WERI-Rb-1 (cell line): ENCODE measurements at regions not wholly inside any gene's neighbourhood (a gene's known extent, or its start where the extent isn't known, plus 50 kb on each side); places are given as distances from the start of the nearest gene placed in this dataset.

ENCODE experiments used
- DNase-seq: peaks from one replicate; pipeline ENCODE4 v3.0.0-alpha.2; 2020
- H3K27ac ChIP-seq: fragments of 250-450 bp; sonication (Bioruptor Pico); 2 replicates; pipeline ENCODE4 v1.5.1; 2020; ENCODE audit warnings: mild to moderate bottlenecking, moderate library complexity
- H3K27me3 ChIP-seq: fragments of 250-450 bp; sonication (Bioruptor Pico); 2 replicates; pipeline ENCODE4 v1.5.1; 2021; ENCODE audit warnings: mild to moderate bottlenecking, low read depth, moderate library complexity; ENCODE audit not compliant: insufficient read depth, severe bottlenecking
- H3K36me3 ChIP-seq: fragments of 250-450 bp; sonication (Bioruptor Pico); 2 replicates; pipeline ENCODE4 v1.5.1; 2020; ENCODE audit warnings: mild to moderate bottlenecking, moderate library complexity
- H3K4me3 ChIP-seq: 2 replicates; pipeline ENCODE4 v1.5.1; 2011; ENCODE audit warnings: low read depth, mild to moderate bottlenecking, control low read depth, low read length
- H3K9me3 ChIP-seq: fragments of 250-450 bp; sonication (Bioruptor Pico); 2 replicates; pipeline ENCODE4 v1.5.1; 2021; ENCODE audit warnings: mild to moderate bottlenecking, moderate library complexity; ENCODE audit not compliant: severe bottlenecking
- TF ChIP-seq, protein P1 (sequence below): IDR thresholded peaks from 2 replicates; pipeline ENCODE4 v1.5.1; 2011; ENCODE audit warnings: low read depth, mild to moderate bottlenecking, control low read depth, inconsistent platforms, low read length

DNA sequence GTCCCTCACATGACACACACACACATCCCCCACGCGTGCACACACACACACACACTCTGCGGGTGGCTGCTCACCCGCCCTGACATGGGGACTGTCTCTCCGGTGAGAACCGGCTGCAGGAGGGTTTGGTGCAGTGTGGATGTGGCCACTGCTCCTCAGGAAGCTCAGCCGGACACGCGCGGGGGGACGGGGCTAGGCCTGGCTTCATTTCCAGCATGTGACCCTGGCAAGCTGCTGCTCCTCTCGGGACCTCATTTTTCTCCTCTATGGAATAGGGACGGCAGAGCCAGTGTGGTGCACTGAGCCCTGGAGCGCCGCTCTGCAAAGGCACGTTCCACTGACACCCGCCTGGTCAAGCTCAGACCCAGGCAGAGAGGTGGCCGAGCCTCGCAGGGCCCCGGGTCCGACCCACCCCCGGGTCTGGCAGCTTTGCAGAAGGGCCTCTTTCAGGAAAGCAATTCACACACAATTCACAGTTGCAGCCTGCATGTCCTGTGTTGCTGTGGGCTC lies 56.8 kb upstream of the SLCO4A1 start:
- TF ChIP-seq, protein P1, sequence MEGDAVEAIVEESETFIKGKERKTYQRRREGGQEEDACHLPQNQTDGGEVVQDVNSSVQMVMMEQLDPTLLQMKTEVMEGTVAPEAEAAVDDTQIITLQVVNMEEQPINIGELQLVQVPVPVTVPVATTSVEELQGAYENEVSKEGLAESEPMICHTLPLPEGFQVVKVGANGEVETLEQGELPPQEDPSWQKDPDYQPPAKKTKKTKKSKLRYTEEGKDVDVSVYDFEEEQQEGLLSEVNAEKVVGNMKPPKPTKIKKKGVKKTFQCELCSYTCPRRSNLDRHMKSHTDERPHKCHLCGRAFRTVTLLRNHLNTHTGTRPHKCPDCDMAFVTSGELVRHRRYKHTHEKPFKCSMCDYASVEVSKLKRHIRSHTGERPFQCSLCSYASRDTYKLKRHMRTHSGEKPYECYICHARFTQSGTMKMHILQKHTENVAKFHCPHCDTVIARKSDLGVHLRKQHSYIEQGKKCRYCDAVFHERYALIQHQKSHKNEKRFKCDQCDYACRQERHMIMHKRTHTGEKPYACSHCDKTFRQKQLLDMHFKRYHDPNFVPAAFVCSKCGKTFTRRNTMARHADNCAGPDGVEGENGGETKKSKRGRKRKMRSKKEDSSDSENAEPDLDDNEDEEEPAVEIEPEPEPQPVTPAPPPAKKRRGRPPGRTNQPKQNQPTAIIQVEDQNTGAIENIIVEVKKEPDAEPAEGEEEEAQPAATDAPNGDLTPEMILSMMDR: no peak
- Histone ChIP-seq H3K4me3 (no peak overlapping the region), H3K27ac (no peak overlapping the region), H3K27me3 (no peaks in the 10 kb centered on the region), H3K36me3 (no peaks in the 10 kb centered on the region), H3K9me3 (no peaks in the 10 kb centered on the region)
- DNase-seq: no peak

DNA sequence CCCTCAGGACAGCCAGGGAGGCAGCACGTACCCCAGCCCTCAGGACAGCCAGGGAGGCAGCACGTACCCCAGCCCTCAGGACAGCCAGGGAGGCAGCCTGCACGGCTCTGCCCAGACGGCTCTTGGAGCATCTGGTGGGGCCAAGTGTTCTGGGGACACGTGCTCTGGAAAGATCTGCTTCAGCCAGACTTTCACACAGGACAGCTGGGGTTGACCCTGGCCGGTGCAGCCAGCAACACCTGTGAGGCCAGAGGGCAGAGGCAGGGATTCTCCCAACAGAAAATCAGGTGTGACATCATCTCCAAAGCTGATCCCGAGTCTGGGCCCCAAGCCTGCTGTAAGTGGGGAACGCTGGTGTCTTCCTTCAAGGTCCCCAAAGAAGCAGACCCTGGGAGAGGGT lies 55.5 kb upstream of the SLCO4A1 start:
- Histone ChIP-seq H3K9me3 (no peaks in the 10 kb centered on the region), H3K27me3 (no peaks in the 10 kb centered on the region), H3K27ac (no peak overlapping the region), H3K36me3 (no peaks in the 10 kb centered on the region), H3K4me3 (no peak overlapping the region)
- TF ChIP-seq, protein P1: no peak
- peak; percentile 64 for DNase-seq

DNA sequence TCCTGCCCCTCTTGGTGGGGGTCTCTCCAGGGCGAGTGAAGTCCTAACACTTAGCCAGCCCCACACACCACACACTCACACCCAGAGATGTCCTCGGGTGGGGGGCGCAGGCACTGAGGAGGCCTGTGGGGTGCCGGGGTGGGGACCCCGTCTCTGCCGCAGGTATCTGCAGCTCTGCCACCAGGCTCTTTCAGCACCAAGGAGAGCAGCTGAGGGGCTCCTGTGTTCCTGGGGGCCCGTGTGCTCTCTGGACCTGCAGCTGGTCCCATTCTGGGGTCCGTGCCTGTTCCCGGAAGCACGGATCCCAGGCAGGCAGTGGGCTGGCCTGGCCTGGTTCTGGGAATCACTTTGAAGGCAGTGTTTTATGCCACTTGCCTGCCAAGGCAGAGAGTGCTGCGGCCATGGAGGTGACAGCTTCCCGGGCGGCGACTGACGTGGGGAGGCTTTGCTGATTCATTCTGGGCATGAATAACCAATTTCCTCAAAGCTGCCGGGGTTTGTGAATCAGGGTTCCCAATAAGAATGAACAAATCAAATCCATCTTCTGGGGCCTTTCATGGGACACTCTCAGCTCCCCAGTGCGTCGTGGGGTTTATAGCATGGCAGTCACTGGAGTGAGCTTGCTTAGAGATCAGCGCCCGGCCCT lies 54.4 kb upstream of the SLCO4A1 start:
- H3K36me3 ChIP-seq: no peaks in the 10 kb centered on the region
- H3K4me3 ChIP-seq: no peak overlapping the region
- TF ChIP-seq, protein P1: no peak
- no peaks in the 10 kb centered on the region for H3K9me3 ChIP-seq
- no peaks in the 10 kb centered on the region for H3K27me3 ChIP-seq
- no peak overlapping the region for H3K27ac ChIP-seq
- DNase-seq: no peak

DNA sequence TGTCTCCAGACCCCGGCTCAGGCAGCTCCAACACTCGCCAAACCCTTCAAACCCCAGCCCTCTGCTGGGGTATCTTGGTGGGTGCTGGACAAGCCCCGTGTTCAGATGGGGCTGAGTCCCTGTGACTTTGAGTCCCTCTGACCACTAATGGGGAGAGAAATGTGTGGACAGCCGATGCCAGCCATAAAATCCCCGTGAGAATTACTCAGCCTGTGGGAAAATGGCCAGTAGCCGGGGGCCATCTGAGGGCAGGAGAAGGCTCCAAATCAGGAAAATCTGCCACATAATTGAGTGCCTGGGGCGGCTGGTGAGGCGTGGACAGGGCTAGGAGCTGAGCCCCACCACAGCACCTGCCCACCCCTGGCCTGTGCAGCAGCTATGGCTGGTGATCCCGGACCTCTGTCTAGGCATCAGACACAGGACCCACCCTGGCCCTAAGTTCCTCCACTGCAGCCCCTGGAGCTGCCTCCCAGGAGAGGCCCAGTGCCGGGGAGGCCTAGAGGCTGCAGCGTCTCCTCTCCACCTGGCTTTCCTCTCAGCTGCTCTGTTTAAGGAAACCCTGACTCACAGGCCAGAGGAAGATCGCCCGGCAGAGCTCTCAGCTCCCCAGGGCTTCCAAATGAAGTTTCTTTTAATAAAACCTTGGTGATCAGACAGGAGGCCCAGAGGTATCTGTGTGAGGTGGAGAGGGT lies 53.7 kb upstream of the SLCO4A1 start:
- Histone ChIP-seq H3K36me3 (no peaks in the 10 kb centered on the region), H3K27ac (peak overlapping the region; percentile 24; the same call in 1 of the 2 replicates), H3K9me3 (no peaks in the 10 kb centered on the region), H3K27me3 (no peaks in the 10 kb centered on the region), H3K4me3 (no peak overlapping the region)
- peak; percentile 25 for DNase-seq
- TF ChIP-seq, protein P1: no peak

DNA sequence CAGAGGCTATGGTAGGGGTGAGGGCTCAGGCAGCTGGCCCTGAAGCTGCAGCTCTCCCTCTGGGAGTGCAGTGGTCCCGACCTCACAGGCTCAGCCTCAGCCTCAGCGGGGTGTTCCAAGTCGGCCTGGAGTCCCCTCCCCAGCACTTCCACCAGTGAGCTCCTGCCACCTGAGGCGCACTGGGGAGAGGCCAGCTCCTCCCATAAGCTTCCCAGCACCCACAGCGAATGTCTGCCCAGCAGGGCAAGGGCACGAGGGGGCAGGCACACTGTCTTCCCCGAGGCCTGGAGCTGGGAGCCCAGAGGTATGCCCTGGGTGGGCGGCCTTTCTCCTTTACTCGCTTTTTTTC lies 53.2 kb upstream of the SLCO4A1 start:
- DNase-seq: peak; percentile 33
- TF ChIP-seq, protein P1: no peak
- H3K4me3 ChIP-seq: no peak overlapping the region
- H3K27me3 ChIP-seq: no peaks in the 10 kb centered on the region
- H3K9me3 ChIP-seq: no peaks in the 10 kb centered on the region
- H3K36me3 ChIP-seq: no peaks in the 10 kb centered on the region
- H3K27ac ChIP-seq: peak overlapping the region; percentile 24; the same call in 1 of the 2 replicates
